Pancreas (tissue), 10 donors: ENCODE measurements at regions not wholly inside any gene's neighbourhood (a gene's known extent, or its start where the extent isn't known, plus 50 kb on each side); places are given as distances from the start of the nearest gene placed in this dataset.
A peak's percentile ranks its signal among the peaks of the same experiment; 100 is the strongest.

Experiments
- ATAC-seq, 4 donors: fragments of 200-7000 bp; cut with Tn5 transposase; one replicate each; pipeline versions ENCODE4 v1.8.0 to v1.9.1; 2020; ENCODE audit warnings: mild to moderate bottlenecking in 4 of 4, moderate library complexity in 4 of 4
- DNase-seq, 6 donors: peaks; one replicate each; pipeline ENCODE4 v3.0.0-alpha.2; 2020
- FAIRE-seq: peaks from 2 replicates; lab custom pipeline; 2012; peaks lifted over from hg19 to GRCh38; lab: Jason Lieb, UNC
- H3K27ac ChIP-seq, 4 donors: fragments of 200-600 bp; sonication (generic); 1 replicate in 3 of 4; 2 replicates in 1 of 4; pipeline versions ENCODE4 v1.5.0 to v1.8.0; 2020
- H3K27me3 ChIP-seq, 4 donors: fragments of 200-600 bp; one replicate each; pipeline ENCODE4 v1.8.0; 2021
- H3K36me3 ChIP-seq, 3 donors: fragments of 200-600 bp; sonication (generic) in 1 of 3; one replicate each; pipeline versions ENCODE4 v1.5.0 to v1.8.0; 2020 to 2021
- H3K4me1 ChIP-seq, 3 donors: fragments of 200-600 bp; one replicate each; pipeline ENCODE4 v1.8.0; 2021
- H3K4me3 ChIP-seq, 4 donors: fragments of 200-600 bp; sonication (generic) in 2 of 4; one replicate each; pipeline versions ENCODE4 v1.5.0 to v1.8.0; 2020 to 2021
- H3K9me3 ChIP-seq, 4 donors: fragments of 200-600 bp; one replicate each; pipeline ENCODE4 v1.8.0; 2021
- WGBS, 2 donors: extraction: QIAGEN DNeasy Blood & Tissue Kit; methylation state at CpG; one replicate each; pipeline ENCODE4 v1.1.7; 2013; 5-methylcytosine and 5-hydroxymethylcytosine counted together
- intact Hi-C, 3 donors: fragments of 100-400 bp; cut with DNase I; formaldehyde crosslinking; loops; one replicate each; pipeline versions ENCODE4 v1.11.1 to v1.14.2; 2022
- TF ChIP-seq, protein P1 (sequence below), 4 donors: fragments of 200-600 bp; sonication (generic) in 3 of 4; IDR thresholded peaks; one replicate each; pipeline versions ENCODE4 v1.5.0 to v1.8.0; 2021; ENCODE audit warnings: antibody characterized with exemption in 4 of 4
- donor health status: healthy with polysubstance abuse.
- donor health status: DM: no; HTN: no; CAD: no; lungs with moderate emphysema.
- donor health status: DM: no; HTN: no; CAD: no.
- donor health status: control.
- donor health status: control.
- donor health status: Bipolar disorder and iron deficiency.
- donor health status: DM: yes; HTN: yes; CAD: no.
- donor health status: DM: no; HTN: no; CAD: no.
- donor health status: DM: no; HTN: no; CAD: no.
- donor health status: DM: yes; HTN: yes; CAD: no.

- 70 to 78% methylated on average over 2 of the region's 2 CpGs for WGBS, 2 donors
- no peaks in the 10 kb centered on the region for H3K27me3 ChIP-seq
- DNase-seq, result no peak
- H3K36me3 ChIP-seq, result no peaks in the 10 kb centered on the region
- intact Hi-C loops, result no loop called here
- no peak overlapping the region for H3K4me3 ChIP-seq
- H3K4me1 ChIP-seq, result no peaks in the 10 kb centered on the region
- FAIRE-seq, result no peak
- TF ChIP-seq, protein P1, sequence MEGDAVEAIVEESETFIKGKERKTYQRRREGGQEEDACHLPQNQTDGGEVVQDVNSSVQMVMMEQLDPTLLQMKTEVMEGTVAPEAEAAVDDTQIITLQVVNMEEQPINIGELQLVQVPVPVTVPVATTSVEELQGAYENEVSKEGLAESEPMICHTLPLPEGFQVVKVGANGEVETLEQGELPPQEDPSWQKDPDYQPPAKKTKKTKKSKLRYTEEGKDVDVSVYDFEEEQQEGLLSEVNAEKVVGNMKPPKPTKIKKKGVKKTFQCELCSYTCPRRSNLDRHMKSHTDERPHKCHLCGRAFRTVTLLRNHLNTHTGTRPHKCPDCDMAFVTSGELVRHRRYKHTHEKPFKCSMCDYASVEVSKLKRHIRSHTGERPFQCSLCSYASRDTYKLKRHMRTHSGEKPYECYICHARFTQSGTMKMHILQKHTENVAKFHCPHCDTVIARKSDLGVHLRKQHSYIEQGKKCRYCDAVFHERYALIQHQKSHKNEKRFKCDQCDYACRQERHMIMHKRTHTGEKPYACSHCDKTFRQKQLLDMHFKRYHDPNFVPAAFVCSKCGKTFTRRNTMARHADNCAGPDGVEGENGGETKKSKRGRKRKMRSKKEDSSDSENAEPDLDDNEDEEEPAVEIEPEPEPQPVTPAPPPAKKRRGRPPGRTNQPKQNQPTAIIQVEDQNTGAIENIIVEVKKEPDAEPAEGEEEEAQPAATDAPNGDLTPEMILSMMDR (IDR thresholded peaks at IDR 0.05), result no peak
- no peaks in the 10 kb centered on the region for H3K9me3 ChIP-seq
- no peak overlapping the region for H3K27ac ChIP-seq
- ATAC-seq, result no peak
Measured at GRCh38 chrX:117120700-117121099, 657.9 kb upstream of the CT83 start.

DNA sequence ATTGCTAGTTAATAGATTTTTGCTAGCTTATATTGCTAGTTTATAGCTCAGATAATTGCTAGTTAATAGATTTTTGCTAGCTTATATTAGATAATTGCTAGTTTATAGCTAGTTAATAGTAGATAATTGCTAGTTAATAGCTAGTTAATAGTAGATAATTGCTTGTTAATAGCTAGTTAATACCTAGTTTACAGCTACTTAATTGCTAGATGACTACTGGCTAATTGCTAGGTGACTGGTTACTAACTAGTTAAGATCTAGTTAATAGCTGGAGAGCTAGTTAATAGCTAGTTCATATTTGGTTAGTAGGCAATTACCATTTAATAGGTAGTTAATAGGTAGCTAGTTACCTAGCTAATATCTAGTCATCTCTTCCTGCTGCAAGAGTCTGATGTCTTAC lies 633.8 kb upstream of the CT83 start:
- H3K27me3 ChIP-seq, result no peaks in the 10 kb centered on the region
- TF ChIP-seq, protein P1 (IDR thresholded peaks at IDR 0.05), result no peak
- no peaks in the 10 kb centered on the region for H3K36me3 ChIP-seq
- FAIRE-seq (no peak), ATAC-seq (no peak), DNase-seq (no peak)
- no peaks in the 10 kb centered on the region for H3K4me1 ChIP-seq
- intact Hi-C loops, result no loop called here
- no peak overlapping the region for H3K4me3 ChIP-seq
- H3K27ac ChIP-seq, result no peak overlapping the region
- H3K9me3 ChIP-seq, result no peaks in the 10 kb centered on the region

- Histone ChIP-seq H3K4me3 (no peak overlapping the region), H3K27ac (no peak overlapping the region), H3K9me3 (no peaks in the 10 kb centered on the region), H3K4me1 (no peaks in the 10 kb centered on the region), H3K27me3 (no peaks in the 10 kb centered on the region), H3K36me3 (no peaks in the 10 kb centered on the region)
- intact Hi-C loops, result no loop called here
- TF ChIP-seq, protein P1 (IDR thresholded peaks at IDR 0.05), result no peak
- FAIRE-seq (no peak), DNase-seq (no peak), ATAC-seq (no peak)
- 80 to 91% methylated on average over 2 of the region's 2 CpGs for WGBS, 2 donors
Measured at GRCh38 chrX:117095393-117095792, 632.6 kb upstream of the CT83 start.

DNA sequence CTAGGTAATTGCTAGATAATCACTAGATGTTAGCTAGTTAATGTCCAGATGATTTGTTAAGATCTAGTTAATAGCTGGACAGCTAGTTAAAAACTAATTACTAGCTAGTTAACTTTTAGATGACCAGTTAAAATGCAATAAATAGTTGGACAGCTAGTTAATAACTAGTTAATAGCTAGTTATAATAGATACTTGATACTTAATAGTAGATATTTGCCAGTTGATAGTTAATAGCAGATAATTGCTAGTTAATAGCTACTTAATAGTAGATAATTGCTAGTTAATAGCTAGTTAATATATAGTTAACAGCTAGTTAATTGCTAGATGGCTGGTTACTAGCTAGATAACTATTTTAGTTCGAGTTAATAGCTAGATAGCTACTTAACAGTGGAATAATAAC lies 631.4 kb upstream of the CT83 start:
- H3K4me1 ChIP-seq, result no peaks in the 10 kb centered on the region
- H3K27ac ChIP-seq, result no peak overlapping the region
- DNase-seq (no peak), ATAC-seq (no peak), FAIRE-seq (peak; percentile 89)
- H3K27me3 ChIP-seq, result no peaks in the 10 kb centered on the region
- intact Hi-C loops, result no loop called here
- TF ChIP-seq, protein P1 (IDR thresholded peaks at IDR 0.05), result no peak
- no peak overlapping the region for H3K4me3 ChIP-seq
- no peaks in the 10 kb centered on the region for H3K36me3 ChIP-seq
- no peaks in the 10 kb centered on the region for H3K9me3 ChIP-seq
- WGBS, 2 donors, result 74 to 82% methylated on average over 1 of the region's 1 CpG

- peak; percentile 39 for FAIRE-seq
Measured at GRCh38 chrX:117093319-117093718, 630.5 kb upstream of the CT83 start.

More at GRCh38 chrX:117093319-117093718, 630.5 kb upstream of the CT83 start:
- no peaks in the 10 kb centered on the region for H3K27me3 ChIP-seq
- intact Hi-C loops, result no loop called here
- WGBS, 2 donors, result 69 to 89% methylated on average over 1 of the region's 1 CpG
- H3K27ac ChIP-seq, result no peak overlapping the region
- H3K36me3 ChIP-seq, result no peaks in the 10 kb centered on the region
- H3K4me1 ChIP-seq, result no peaks in the 10 kb centered on the region
- DNase-seq, result no peak
- no peak for ATAC-seq
- TF ChIP-seq, protein P1 (IDR thresholded peaks at IDR 0.05), result no peak
- no peaks in the 10 kb centered on the region for H3K9me3 ChIP-seq
- no peak overlapping the region for H3K4me3 ChIP-seq
